Fibroblast of pulmonary artery (primary cell): ENCODE measurements at regions not wholly inside any gene's neighbourhood (a gene's known extent, or its start where the extent isn't known, plus 50 kb on each side); places are given as distances from the start of the nearest gene placed in this dataset.
"Not testable (repeated sequence)": the region's sequence is repeated elsewhere in the genome, so short reads cannot be mapped to it uniquely, and the experiment has no call there.

ENCODE experiments used
- DNase-seq: peaks from one replicate; pipeline ENCODE4 v3.0.0-alpha.2; 2010; ENCODE audit warnings: low read depth
- H3K4me3 ChIP-seq: replicated peaks from 2 replicates; pipeline ENCODE4 v1.5.1; 2011; ENCODE audit warnings: low read depth, mild to moderate bottlenecking, control low read depth, low read length, moderate library complexity
- TF ChIP-seq, protein P1 (sequence below): IDR thresholded peaks from 2 replicates; pipeline ENCODE4 v1.5.1; 2011; ENCODE audit warnings: mild to moderate bottlenecking, control low read depth, low read length, inconsistent platforms; ENCODE audit errors: missing control alignments

DNA sequence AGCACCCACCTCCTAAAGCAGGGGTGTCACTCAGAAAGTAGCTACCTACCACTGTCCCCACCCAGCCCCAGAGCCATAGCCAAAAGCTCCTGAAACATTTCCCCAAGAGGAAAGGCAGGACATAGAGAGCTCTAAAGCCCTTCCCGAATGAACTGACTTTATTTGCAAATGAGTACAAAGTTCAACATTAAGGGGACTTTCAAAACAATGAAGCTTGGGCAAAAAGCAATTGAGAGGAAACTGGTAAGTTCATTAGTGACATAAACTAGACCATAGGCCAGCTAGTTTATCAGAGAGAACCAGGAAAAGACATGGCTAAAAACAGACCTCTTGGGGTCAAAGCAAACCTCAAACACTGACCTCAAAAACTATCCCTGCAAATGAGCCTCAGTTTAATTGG, 72.7 kb downstream of the IGLL5 start:
- TF ChIP-seq, protein P1, sequence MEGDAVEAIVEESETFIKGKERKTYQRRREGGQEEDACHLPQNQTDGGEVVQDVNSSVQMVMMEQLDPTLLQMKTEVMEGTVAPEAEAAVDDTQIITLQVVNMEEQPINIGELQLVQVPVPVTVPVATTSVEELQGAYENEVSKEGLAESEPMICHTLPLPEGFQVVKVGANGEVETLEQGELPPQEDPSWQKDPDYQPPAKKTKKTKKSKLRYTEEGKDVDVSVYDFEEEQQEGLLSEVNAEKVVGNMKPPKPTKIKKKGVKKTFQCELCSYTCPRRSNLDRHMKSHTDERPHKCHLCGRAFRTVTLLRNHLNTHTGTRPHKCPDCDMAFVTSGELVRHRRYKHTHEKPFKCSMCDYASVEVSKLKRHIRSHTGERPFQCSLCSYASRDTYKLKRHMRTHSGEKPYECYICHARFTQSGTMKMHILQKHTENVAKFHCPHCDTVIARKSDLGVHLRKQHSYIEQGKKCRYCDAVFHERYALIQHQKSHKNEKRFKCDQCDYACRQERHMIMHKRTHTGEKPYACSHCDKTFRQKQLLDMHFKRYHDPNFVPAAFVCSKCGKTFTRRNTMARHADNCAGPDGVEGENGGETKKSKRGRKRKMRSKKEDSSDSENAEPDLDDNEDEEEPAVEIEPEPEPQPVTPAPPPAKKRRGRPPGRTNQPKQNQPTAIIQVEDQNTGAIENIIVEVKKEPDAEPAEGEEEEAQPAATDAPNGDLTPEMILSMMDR: no peak
- DNase-seq: no peak
- no peak overlapping the region for H3K4me3 ChIP-seq

DNA sequence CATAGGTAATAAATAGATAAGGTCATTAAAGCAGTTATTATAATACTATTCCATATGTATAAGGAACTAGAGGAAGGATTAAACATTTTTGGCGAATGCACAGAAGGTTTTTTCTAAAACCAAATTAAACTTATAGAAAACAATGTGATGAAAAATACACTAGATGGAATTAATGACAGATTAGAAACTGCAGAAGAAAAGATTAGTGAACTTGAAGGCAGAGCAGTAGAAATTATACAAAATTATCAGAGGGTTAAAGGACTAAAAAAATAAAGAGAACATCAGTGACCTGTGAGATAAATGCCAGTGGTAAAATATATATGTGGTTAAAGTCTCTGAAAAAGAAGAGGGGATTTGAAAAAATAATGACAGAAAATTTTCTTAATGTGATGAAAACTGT, 74.0 kb downstream of the IGLL5 start:
- DNase-seq: no peak
- no peak overlapping the region for H3K4me3 ChIP-seq
- TF ChIP-seq, protein P1: no peak

DNA sequence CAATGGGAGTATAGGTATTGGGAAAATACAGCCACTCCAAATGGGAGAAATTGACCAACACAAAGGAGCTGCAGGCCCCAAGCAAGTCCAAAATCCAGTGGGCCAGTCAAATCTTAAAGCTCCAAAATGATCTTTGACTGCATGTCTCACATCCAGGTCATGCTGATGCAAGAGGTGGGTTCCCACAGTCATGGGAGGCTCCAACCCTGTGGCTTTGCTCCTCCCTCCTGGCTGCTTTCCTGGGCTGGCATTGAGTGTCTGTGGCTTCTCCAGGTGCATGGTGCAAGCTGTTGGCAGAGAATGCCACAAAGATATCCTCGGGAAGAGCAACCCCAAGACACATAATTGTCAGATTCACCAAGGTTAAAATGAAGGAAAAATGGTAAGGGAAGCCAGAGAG, 80.8 kb downstream of the IGLL5 start:
- TF ChIP-seq, protein P1: no peak
- no peak overlapping the region for H3K4me3 ChIP-seq
- no peak for DNase-seq

- H3K4me3 ChIP-seq, DNase-seq: not testable (repeated sequence)
Measured at GRCh38 chr22:22972605-22973004, 85.0 kb downstream of the IGLL5 start.

GRCh38 chr22:22973336-22973735, 85.7 kb downstream of the IGLL5 start:
- H3K4me3 ChIP-seq: no peak overlapping the region
- no peak for DNase-seq
- TF ChIP-seq, protein P1: no peak

- no peak for DNase-seq
- TF ChIP-seq, protein P1: no peak
- no peak overlapping the region for H3K4me3 ChIP-seq
Measured at GRCh38 chr22:22974156-22974555, 86.5 kb downstream of the IGLL5 start.

- TF ChIP-seq, protein P1: no peak
- DNase-seq: no peak
- H3K4me3 ChIP-seq: no peak overlapping the region
Measured at GRCh38 chr22:22974795-22975580, 87.4 kb downstream of the IGLL5 start.
